Activated naive CD4-positive, alpha-beta T cell treated with Interleukin-2 at 50 U/mL for 16 hours (primary cell): ENCODE measurements at regions not wholly inside any gene's neighbourhood (a gene's known extent, or its start where the extent isn't known, plus 50 kb on each side); places are given as distances from the start of the nearest gene placed in this dataset.
"Not testable (repeated sequence)": the region's sequence is repeated elsewhere in the genome, so short reads cannot be mapped to it uniquely, and the experiment has no call there.

Source experiments
- DNase-seq: peaks from one replicate; pipeline ENCODE4 v3.0.0-alpha.2; 2020

DNA sequence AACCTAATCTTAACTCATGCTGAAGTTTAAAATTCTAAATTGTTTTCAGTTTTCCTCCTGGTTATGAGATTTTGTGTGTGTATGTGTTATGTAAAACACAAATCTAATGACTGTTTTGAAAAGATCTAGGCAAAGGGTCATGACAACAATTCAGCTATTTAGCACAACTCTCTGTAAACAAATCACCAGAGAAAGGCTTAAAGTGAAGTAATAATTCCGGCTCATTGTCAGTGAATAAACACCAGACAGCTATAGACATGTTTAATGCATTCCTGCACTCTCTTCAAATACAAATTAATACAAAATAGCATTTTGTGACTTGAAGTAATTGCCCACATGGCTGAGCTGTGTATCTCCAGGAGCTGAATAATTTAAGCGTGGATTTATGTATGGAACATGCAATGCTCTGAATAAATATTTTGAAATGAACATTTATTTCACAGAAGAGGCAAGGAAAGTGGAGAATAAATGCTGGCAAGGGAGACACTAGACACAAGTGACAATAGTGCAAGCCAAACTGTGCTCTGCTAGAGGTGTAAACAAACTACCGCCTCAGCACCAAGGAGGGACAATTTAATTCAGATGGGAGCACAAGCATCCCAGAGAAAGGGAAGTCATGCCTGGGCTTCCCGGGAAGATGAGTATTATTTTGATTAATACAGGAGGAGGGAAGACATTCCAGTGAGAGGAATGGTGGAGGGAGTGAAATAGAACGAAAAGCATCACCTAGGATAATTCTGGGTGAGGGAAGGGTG is 133.6 kb upstream of the XPO1 start:
- no peak for DNase-seq

DNA sequence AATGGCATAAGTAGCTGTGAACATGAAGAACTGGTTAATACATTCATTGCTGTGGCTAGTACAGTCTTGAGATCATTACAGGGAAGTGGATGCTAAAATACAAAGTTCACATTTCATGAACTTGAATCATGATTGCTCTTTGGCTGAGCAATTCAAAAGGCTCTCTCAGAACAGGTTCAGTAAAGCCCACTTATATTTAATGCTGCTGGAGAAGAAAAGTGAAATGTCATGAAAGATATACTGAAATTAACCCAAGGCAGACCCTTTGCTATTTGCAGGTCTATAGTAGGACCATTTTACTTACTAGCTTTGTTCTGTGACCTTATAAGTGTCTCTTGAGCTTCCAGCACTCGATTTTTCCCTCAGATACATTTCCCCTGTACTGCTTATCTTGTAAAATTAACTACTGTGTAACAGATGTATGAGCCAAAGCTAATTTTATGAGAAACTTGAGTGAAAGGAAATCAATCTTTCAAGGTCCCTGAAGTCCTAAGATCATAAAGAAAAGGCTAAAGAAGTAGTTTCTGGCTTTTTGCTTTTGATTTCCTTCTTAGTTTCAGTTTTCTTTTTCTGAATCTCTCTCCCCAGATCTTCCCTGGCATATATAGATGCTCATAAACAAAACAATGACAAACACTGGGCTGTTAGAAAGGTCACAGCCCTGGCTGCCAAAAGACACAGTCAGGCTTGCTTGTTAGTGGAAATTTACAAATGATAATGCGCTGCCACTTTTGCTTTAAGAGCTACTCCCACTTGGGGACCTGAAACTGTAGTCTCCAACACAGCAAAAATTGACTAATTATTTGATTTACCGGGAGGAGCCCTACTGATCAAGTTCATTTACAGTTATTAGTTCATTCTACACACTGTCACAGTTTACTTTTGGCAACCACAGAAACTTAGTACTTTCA is 132.7 kb upstream of the XPO1 start:
- DNase-seq = peak; percentile 9

DNA sequence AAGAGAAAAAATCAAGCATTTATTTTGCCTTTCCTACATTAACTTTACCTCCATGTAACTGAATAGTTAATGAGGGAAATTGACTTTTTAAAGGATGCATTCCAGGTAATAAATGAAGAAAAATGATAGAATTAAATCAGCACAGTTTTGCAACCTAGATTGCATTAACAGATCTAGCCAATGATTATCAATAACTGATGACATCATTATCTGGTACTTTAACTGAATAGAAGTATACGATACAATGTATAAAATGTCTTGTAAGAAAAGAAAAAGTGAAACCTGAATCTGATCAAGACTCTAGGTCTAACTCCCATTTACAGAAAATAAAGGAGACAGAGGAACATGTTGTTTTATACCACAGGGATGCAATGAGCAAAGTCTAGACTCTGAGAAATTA is 126.0 kb upstream of the XPO1 start:
- DNase-seq = no peak

DNA sequence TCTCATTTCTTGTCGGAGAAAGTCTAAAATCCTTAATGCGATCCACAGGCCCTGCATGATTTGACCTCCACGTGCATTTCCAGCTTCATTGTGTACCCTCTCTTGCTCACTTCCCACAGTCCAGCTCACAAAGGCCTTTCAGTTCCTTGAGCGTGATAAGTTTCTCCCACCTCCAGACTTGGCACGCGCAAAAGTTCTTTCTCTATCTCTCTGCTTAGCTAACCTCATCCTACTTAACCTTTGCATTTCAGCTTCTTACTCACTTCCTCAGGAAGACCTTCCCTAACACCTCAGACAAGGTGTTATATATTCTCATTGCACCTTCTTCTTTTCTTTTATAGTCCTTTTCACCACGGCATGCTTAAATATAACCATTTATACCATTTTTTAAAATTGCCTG is 124.8 kb upstream of the XPO1 start:
- no peak for DNase-seq

DNA sequence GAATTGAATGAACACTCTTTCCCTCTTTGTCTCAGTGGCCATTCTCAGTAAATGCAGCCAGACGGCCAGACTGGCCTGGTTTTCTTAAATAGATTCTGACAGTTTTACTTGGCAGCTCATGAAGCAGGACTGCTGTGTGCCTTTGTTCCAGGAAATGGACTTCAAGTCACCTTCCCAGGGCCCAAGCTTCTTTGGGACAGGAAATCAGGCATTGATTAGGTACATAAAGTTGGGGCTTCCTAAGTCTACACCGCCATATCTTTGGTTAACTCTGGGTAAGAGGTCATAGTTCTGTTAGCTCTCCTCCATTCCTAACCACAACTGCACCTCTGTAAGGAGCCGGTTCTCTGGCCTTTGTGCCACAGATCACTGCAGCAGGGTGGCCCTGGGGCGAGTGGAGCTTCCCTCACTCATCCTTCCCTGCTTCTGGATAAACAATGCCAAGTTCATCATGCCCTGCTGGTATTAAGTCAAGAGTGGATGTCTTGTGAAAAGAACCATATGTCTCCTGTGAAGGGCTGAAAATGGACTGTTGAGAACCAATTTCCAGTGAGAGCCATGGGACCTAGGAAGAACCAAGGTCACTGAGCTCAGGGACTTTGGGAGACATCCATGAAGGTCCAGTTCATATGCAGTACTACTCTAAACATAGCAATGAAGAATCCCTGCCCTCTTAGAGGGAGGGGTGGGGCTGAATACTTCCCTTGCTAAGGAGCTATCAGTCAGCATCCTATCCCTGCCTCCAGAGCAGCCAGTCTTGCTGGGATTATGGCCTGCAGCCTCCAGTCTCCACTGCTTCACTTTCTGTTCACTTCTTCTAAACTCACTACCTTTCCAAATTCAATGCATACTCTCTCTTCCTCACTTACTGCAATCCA is 122.6 kb upstream of the XPO1 start:
- DNase-seq = no peak

DNA sequence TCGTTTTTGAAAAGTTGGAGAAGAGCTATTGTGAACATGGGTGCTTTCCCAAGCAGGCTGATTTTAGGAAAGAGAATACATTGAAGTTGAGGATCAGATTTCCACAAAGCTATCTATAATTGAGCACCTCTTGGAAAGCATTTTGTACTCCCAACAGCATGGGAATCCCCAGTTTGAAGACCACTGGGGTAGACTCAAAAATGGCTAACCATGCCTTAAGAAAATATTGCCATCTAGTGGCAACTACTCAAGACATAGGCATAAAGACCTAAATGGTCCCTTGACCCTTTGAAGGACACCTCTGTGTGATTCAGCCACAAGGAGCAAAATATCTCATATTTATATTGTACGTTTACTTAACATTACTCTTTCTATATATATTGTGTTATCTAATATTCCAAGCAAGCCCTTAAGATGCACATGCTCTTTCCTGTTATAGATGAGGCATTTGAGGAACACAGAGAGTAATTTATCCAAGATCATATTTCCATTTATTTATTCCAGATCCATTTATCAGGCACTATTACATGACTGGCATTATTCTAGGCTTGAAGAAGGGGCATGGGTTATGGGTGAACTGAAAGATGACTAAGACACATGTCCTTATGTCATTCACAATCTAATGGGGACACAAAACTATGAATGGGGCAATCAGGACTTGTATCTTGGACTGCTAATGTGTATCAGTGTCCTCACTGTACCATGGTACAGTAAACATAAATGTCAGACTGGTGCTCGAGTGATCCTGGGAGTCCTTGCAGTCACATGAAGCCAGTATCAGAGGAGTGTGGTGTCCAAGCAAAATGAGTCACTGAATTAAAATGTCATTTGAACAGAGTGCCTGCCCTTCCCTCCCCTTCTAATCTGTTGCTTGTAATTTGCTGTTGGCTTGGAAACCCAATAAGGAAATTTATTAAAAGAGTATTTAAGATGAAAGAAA is 121.0 kb upstream of the XPO1 start:
- no peak for DNase-seq

DNA sequence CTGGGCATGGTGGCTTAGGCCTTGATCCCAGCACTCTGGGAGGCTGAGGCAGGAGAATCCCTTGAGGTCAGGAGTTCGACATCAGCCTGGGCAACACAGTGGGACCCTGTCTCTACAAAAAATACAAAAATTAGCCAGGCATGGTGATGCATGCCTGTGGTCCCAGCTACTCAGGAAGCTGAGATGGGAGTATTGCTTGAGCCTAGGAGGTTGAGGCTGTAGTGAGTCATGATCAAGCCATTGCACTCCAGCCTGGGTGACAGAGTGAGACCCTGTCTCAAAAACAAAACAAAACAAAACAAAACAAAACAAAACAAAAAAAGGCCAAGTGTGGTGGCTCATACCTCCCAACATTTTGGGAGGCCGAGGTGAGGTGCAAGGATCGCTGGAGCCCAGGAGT is 111.8 kb upstream of the XPO1 start:
- not testable (repeated sequence) for DNase-seq

DNA sequence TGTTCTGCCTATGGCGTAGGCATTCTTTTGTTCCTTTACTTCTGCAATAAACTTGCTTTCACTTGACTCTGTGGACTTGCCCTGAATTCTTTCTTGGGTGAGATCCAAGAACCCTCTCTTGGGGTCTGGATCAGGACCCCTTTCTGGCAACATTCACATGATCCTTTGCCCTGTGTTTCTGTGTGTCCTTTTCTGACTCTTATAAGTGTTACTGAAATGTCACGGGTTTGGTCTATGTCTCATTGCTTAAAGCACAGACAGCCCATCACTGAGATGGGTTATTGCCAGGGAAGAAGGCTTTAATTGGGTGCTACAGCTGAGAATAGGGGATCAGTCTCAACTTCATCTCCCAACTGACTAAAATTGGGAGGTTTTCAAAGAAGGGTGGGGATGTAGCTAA is 110.9 kb upstream of the XPO1 start:
- DNase-seq = no peak

DNA sequence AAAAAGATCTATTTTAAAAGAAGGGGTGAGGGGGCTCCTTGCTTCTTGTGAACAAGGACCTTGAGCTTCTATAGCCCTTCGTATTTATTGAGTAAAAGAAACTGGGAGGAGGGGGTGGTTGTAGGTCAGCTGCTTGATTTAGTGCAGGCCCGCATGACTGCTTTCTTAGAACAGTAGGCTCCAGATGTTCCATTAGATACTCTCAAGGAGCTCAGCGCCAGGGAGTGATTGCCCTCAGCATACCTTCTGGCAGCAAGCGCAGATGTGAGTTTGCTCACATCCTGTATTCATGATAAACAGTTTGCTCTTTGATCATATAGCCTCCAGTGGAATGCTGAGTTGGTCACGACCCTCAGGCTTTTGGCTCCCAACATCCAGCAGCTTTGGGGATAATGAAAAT is 108.9 kb upstream of the XPO1 start:
- DNase-seq = no peak

DNA sequence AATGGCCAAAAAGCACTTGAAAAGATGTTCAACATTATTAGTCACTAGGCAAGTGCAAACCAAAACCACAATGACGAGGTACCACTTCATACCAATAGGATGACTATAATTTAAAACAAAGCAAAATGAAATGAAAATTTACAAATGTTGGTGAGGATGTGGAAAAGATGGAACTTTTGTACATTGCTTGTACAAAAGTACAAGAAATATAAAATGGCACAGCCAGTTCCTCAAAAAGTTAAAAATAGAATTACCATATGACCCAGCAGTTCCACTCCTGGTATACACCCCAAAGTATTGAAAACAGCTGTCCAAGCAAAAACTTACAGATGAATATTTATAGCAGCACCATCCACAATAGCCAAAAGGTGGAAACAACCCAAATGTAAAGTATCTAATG is 107.8 kb upstream of the XPO1 start:
- no peak for DNase-seq

DNA sequence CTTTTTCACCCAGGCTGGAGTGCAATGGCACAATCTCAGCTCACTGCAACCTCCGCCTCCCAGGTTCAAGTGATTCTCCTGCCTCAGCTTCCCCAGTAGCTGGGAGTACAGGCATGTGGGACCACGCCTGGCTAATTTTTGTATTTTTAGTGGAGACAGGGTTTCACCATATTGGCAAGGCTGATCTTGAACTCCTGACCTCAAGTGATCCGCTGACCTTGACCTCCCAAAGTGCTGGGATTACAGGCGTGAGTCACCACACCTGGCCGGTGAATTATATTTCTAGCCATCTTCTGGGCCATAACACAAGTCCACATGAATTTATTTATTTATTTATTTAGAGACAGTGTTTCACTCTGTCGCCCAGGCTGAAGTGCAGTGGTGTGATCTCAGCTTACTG is 105.0 kb upstream of the XPO1 start:
- DNase-seq = not testable (repeated sequence)

DNA sequence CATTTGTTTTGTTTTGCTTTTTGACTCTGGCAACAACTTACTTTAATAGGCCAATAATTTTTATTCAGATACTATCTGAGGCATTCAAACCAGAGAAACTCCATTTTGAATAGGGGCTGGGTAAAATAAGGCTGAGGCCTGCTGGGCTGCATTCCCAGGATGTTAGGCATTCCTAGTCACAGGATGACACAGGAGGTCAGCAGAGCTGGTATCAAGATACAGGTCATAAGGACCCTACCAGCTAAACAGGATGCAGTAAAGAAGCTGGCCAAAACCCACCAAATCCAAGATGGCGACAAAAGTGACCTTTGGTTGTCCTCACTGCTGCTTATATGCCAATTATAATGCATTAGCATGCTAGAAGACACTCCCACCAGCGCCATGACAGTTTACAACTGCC is 102.2 kb upstream of the XPO1 start:
- DNase-seq = no peak

DNA sequence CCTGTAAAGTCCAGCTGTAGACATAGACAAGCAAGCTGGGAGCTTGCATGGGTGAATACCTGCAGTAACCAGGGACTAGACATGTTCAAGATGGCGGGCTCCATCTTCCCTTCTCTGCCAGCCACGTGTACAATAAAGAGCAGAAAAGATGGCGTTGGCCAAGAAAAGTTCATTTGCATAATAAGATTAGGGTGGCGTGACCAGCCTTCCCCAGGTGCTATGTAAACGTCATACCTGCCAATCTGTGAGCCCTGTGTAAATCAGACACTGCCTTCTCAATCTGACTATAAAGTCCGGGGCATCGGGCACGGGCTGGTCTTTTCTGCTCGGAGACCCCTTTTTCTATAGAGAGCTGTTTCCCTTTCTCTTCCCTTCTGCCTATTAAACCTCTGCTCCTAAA is 101.6 kb upstream of the XPO1 start:
- no peak for DNase-seq

DNA sequence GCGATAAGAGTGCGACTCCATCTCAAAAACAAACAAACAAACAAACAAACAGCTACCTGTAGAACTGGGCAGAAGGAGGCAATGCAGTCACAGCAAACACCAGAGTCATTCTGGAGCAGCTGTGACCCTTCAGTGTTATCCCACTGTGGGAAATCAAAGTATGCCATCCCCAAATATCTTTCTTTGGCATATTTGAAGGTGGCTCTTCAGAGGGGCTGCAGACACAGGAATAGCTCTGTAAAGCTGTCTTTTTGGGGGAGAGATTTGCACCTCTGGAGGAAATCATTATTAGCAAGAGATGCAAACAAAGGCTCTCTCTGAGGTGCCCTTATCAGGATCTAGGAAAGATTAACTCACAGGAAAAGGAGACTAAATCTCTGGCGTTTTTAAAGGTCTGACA is 98.5 kb upstream of the XPO1 start:
- DNase-seq = no peak

DNA sequence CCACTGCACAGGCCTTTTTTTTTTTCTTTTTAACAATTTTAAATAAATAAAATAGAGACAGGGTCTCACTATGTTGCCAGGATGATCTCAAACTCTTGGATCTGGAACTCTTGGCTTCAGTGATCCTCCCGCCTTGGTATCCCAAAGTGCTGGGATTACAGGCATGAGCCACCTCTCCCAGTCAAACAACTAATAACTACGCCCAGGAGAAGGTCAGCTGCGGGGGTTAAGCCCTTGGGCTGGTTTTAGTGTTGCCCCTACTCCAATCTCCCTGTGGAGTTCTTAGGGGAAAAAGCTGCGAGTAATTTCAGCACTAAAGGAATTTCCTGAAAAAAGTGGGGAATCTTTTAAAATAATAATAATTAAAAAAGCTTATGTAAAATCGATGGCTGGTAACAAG is 96.4 kb upstream of the XPO1 start:
- DNase-seq = no peak

DNA sequence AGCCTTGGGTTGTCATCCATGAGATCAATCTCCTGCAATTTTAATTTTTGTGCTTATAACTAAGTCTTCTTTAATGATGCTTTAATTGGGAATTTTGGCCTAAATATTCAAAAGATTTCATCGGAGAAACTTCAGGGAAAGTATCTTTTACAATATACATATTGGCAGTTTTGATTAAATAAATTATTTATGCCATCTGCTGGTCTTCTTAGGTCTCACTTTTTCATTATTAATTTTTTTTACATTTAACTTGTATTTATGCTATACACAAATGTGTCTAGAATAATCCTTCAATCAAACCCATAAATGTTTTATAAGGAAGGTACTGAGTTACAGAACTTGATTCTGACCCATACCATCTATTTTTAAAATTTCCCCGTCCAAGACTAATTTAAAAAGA is 95.1 kb upstream of the XPO1 start:
- DNase-seq = no peak

DNA sequence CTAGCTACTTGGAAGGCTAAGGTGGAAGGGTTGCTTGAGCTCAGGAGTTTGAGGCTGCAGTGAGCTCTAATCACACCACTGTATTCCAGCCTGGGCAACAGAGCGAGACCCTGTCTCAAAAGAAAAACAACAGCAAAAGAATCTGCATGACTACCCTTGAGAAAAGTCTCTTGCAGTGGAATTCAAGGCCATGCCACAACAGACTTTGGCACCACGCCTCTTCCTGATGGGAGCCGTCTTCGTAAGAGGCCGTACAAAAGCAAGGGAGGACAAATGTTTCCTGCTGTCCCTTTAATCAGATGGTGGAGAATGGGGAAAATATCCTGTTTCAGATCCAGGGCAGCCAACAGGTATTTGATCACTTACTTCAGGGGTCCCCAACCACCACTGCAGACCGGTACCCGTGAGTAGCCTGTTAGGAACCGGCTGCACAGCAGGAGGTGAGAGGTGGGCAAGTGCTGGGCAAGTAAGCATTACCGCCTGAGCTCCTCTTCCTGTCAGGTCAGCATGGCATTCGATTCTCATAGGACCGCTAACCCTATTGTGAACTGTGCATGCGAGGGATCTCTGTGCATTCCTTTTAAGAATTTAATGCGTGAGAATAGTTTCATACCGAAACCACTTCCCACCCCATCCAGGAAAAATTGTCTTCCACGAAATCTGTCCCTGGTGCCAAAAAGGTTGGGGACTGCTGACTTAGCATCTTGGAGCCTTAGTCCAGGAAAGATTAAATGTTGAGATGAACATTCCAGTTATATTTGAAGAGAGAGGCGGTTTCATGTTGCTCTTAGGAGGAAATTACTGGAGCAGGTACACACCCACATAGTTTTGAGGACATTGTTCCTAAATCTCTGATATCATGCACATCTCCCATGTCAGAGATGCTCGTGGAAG is 94.4 kb upstream of the XPO1 start:
- no peak for DNase-seq

DNA sequence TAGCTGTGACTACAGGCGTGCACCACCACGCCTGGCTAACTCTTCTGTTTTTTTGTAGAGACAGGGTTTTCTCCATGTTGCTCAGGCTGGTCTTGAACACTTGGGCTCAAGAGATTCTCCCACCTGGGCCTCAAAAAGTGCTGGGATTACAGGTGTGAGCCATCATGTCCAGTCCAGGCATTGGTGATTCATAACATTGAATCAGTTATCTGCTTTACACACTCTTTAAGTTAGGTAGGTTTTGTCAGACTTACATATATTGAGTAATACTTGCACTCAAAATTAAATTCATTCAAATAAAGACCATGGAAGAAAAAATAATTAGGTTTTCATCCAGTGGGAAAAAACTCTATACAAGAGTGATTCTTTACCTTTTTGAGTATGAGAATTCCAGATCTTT is 93.2 kb upstream of the XPO1 start:
- DNase-seq = no peak

DNA sequence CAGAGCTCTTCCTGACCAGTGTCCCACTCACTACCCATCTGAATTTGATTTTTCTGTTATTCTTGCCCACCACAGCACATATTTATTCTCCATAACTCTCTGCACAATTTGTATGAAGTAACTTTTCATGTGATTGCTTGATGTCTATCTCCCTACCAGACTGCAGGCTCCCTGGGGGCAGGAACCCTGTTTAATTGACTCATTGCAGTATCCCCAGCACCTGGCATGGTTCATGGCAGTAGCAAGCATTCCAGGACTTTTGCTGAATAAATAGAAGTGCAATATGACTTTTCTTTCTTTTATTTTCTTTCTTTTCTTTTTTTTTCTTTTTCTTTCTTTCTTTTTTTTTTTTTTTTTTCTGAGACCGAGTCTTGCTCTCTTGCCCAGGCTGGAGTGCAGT is 88.7 kb upstream of the XPO1 start:
- DNase-seq = no peak

DNA sequence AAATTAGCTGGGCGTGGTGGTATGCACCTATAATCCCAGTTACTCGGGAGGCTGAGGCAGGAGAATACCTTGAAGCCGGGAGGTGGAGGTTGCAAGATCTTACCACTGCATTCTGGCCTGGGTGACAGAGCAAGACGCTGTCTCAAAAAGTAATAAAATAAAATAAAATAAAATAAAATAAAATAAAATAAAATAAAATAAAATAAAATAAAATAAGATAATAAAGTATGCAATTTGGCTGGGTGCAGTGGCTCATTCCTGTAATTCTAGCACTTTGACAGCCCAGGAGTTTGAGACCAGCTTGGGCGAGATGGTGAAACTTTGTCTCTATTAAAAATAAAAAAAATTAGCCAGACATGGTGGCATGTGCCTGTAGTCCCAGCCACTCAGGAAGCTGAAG is 85.6 kb upstream of the XPO1 start:
- DNase-seq = no peak
